ENCODE measurements at regions not wholly inside any gene's neighbourhood (a gene's known extent, or its start where the extent isn't known, plus 50 kb on each side); places are given as distances from the start of the nearest gene placed in this dataset.

DNA sequence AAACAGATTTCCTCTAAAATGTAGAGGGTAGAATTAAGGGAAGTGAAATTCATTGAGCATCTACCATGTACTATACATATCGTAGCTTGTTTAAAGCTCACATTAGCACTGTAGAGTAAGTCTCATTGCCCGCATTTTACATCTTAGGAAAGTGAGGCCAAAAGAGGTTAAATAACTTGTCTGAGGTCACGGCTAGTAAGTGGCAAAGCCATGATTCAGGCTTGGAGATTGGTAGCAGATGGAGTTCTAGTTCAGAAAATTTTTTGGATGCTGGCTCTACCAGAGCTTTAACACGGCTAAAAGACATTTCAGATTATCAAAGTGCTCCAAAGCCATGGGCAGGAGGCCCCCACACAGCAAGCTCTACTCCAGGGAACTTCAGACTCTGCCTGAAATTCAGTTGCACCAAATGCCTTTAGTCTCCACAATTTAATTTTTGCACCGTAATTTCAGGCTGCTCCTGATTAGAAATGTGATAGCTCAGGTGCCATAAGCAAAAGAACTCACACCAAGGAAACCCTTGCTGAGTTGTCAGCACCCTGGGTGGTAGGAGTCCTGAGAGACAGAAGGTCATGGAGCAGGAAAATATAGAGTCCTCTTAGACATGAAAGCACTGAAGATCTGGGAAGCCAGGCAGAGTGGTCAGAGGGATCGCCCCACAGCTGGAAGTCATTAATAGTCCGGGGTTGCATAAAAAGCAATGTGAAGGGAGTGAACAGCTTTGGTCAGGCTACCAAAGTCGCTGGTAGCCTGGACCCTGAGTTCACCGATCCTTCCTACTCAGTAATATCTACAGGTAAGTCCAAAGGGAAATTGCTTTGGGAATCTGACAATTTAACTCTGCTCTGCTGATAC, 55.2 kb upstream of the ASIP start:
- ATAC-seq (no peak), DNase-seq (no peak)
- 87% methylated on average over 9 of the region's 9 CpGs for WGBS (ENCODE audit: insufficient coverage)
- no peak overlapping the region for H3K4me3 ChIP-seq (ENCODE audit: low read length)
- no peak overlapping the region for H3K4me3 Mint-ChIP-seq
- H3K27me3 ChIP-seq (ENCODE audit: control insufficient read depth, insufficient read depth, low read length), result no peaks in the 10 kb centered on the region
- intact Hi-C loops (cut with micrococcal nuclease), result no loop called here
- H3K27me3 Mint-ChIP-seq (ENCODE audit: low read depth in 2 of 2), result peaks cover 21 to 41% of the 10 kb centered on the region in 2 donors
- no peaks in the 10 kb centered on the region for H3K9me3 Mint-ChIP-seq
- no peaks in the 10 kb centered on the region for H3K4me1 Mint-ChIP-seq
- H3K4me1 ChIP-seq (ENCODE audit: control insufficient read depth, insufficient read depth, low read length), result no peaks in the 10 kb centered on the region
- TF ChIP-seq, protein P1, sequence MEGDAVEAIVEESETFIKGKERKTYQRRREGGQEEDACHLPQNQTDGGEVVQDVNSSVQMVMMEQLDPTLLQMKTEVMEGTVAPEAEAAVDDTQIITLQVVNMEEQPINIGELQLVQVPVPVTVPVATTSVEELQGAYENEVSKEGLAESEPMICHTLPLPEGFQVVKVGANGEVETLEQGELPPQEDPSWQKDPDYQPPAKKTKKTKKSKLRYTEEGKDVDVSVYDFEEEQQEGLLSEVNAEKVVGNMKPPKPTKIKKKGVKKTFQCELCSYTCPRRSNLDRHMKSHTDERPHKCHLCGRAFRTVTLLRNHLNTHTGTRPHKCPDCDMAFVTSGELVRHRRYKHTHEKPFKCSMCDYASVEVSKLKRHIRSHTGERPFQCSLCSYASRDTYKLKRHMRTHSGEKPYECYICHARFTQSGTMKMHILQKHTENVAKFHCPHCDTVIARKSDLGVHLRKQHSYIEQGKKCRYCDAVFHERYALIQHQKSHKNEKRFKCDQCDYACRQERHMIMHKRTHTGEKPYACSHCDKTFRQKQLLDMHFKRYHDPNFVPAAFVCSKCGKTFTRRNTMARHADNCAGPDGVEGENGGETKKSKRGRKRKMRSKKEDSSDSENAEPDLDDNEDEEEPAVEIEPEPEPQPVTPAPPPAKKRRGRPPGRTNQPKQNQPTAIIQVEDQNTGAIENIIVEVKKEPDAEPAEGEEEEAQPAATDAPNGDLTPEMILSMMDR (IDR thresholded peaks at IDR 0.05), result no peak
- H3K36me3 Mint-ChIP-seq, result no peaks in the 10 kb centered on the region
- H3K27ac Mint-ChIP-seq, result no peak overlapping the region
- H3K27ac ChIP-seq (ENCODE audit: low read length), result no peak overlapping the region
- H3K9me3 ChIP-seq (ENCODE audit: control insufficient read depth, insufficient read depth, low read length), result no peaks in the 10 kb centered on the region
- H3K36me3 ChIP-seq (ENCODE audit: control insufficient read depth, insufficient read depth, low read length), result no peaks in the 10 kb centered on the region

DNA sequence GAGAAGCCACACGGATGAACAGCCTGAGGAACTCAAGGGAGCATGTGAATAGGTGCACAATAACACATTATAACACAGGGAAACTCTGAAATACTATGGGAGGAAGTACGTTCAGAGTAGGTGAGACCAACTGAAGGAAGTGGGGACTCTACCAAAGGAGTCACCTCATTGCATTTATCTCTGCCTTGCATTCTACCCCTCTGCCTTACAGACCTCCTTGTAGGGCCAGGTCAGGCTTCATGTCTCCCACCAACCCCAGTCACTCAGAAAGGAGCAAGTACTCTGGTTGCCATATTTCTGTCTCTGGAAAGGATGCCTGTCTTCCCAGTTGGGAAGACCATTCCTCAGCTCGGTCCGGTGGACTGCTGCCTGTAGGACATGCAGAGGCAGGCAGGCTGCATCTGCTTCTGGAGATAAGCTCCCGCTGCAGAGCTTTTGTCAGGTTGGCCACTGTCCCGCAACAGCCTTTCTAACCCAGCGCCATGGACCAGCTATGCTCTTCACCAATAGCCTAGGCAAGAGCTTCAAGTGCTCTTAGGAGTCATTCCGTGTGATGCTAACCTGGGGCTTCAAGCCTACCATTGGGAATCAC, 51.6 kb upstream of the ASIP start:
- Mint-ChIP-seq H3K4me1 (no peaks in the 10 kb centered on the region), H3K9me3 (no peaks in the 10 kb centered on the region), H3K4me3 (no peak overlapping the region), H3K27ac (no peak overlapping the region), H3K36me3 (no peaks in the 10 kb centered on the region), H3K27me3 (ENCODE audit: low read depth in 2 of 2) (peaks cover 35 to 69% of the 10 kb centered on the region in 2 donors)
- ATAC-seq (no peak), DNase-seq (no peak)
- Histone ChIP-seq H3K9me3 (ENCODE audit: control insufficient read depth, insufficient read depth, low read length) (no peaks in the 10 kb centered on the region), H3K27me3 (ENCODE audit: control insufficient read depth, insufficient read depth, low read length) (peaks cover 2% of the 10 kb centered on the region), H3K4me3 (ENCODE audit: low read length) (no peak overlapping the region), H3K36me3 (ENCODE audit: control insufficient read depth, insufficient read depth, low read length) (no peaks in the 10 kb centered on the region), H3K27ac (ENCODE audit: low read length) (no peak overlapping the region), H3K4me1 (ENCODE audit: control insufficient read depth, insufficient read depth, low read length) (no peaks in the 10 kb centered on the region)
- WGBS (ENCODE audit: insufficient coverage), result 86% methylated on average over 8 of the region's 8 CpGs
- intact Hi-C loops (cut with micrococcal nuclease), result no loop called here
- TF ChIP-seq, protein P1 (IDR thresholded peaks at IDR 0.05), result no peak

DNA sequence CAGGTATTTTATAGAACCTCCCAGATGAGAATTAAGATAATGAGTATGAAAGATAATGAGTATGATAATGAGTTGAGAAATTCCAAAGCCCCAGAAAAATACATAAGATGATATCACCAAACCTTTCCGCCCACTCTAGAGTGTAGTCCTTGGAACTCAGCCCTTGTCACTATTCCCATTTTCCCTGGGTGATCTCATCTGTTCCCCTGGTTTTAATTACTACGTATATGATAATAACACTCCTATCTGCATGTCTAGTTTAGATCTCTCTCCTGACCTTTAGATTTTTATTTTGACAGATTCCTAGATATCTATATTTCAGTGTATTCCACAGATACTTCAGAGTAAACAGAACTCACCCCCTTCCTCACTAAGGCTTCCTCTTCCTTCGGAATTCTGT, 51.0 kb upstream of the ASIP start:
- peaks cover 40 to 70% of the 10 kb centered on the region in 2 donors for H3K27me3 Mint-ChIP-seq (ENCODE audit: low read depth in 2 of 2)
- intact Hi-C loops (cut with micrococcal nuclease), result no loop called here
- TF ChIP-seq, protein P1 (IDR thresholded peaks at IDR 0.05), result no peak
- no peak overlapping the region for H3K4me3 Mint-ChIP-seq
- DNase-seq, result no peak
- no peaks in the 10 kb centered on the region for H3K36me3 Mint-ChIP-seq
- no peaks in the 10 kb centered on the region for H3K9me3 Mint-ChIP-seq
- H3K4me1 ChIP-seq (ENCODE audit: control insufficient read depth, insufficient read depth, low read length), result no peaks in the 10 kb centered on the region
- peaks cover 2% of the 10 kb centered on the region for H3K27me3 ChIP-seq (ENCODE audit: control insufficient read depth, insufficient read depth, low read length)
- ATAC-seq, result no peak
- no peak overlapping the region for H3K4me3 ChIP-seq (ENCODE audit: low read length)
- no peaks in the 10 kb centered on the region for H3K9me3 ChIP-seq (ENCODE audit: control insufficient read depth, insufficient read depth, low read length)
- WGBS (ENCODE audit: insufficient coverage), result 63% methylated on average over 3 of the region's 3 CpGs
- H3K27ac Mint-ChIP-seq, result no peak overlapping the region
- no peaks in the 10 kb centered on the region for H3K36me3 ChIP-seq (ENCODE audit: control insufficient read depth, insufficient read depth, low read length)
- H3K27ac ChIP-seq (ENCODE audit: low read length), result no peak overlapping the region
- H3K4me1 Mint-ChIP-seq, result no peaks in the 10 kb centered on the region
